ENCODE measurements at regions not wholly inside any gene's neighbourhood (a gene's known extent, or its start where the extent isn't known, plus 50 kb on each side); places are given as distances from the start of the nearest gene placed in this dataset.

DNA sequence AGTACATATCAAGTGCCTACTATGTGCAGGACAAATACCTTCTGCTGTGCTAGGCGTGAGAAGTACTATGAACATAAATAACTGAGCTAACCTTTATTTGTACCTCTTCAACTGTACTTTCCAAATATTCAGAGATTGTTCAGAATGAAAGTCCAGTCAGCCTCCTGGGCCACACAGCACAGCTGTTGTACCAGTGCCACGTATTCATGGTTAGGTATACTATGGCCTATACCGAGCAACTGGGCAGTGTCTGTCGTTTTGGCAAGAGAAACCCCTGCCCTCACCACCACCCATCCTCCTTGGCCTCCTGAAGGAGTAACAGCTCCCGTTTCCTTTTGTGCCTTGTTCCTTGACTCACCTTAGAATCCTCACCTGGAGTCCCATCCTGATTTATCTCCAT, 53.0 kb downstream of the RASSF10 start:
- no peak overlapping the region for H3K27ac Mint-ChIP-seq
- intact Hi-C loops (cut with micrococcal nuclease), result no loop called here
- H3K4me1 Mint-ChIP-seq (ENCODE audit: low read depth), result no peaks in the 10 kb centered on the region
- peaks cover 6% of the 10 kb centered on the region for H3K9me3 Mint-ChIP-seq
- no peaks in the 10 kb centered on the region for H3K27me3 Mint-ChIP-seq (ENCODE audit: insufficient read depth)
- no peak for DNase-seq (ENCODE audit: low spot score)
- no peaks in the 10 kb centered on the region for H3K36me3 Mint-ChIP-seq (ENCODE audit: low read depth)
- H3K4me3 Mint-ChIP-seq, result no peak overlapping the region

GRCh38 chr11:13064593-13064992, 55.5 kb downstream of the RASSF10 start:
- Mint-ChIP-seq H3K4me3 (no peak overlapping the region), H3K27ac (no peak overlapping the region), H3K27me3 (ENCODE audit: insufficient read depth) (no peaks in the 10 kb centered on the region), H3K4me1 (ENCODE audit: low read depth) (no peaks in the 10 kb centered on the region), H3K9me3 (peaks cover 6% of the 10 kb centered on the region), H3K36me3 (ENCODE audit: low read depth) (no peaks in the 10 kb centered on the region)
- intact Hi-C loops (cut with micrococcal nuclease), result no loop called here
- no peak for DNase-seq (ENCODE audit: low spot score)

GRCh38 chr11:13065200-13065787, 56.2 kb downstream of the RASSF10 start:
- DNase-seq (ENCODE audit: low spot score), result no peak

DNA sequence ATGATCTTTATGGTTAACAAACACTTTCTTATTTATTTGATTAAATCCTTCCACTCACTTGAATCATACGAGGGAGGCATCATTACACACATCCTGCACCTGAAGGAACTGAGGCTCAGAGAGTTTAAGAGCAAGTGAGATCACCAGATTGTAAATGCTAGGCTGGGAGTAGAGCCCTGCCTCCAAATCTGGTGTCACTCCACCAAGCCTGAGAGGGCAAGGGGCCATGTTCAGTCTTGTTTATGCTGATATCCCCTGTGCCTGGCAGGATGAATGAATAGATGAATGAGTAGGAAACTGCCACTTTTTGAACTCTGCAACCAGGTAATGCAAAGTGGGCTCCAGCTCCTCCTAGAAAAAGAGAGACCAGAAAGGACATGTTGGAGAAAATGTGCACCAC, 59.1 kb downstream of the RASSF10 start:
- no peak overlapping the region for H3K4me3 Mint-ChIP-seq
- no peaks in the 10 kb centered on the region for H3K36me3 Mint-ChIP-seq (ENCODE audit: low read depth)
- no peaks in the 10 kb centered on the region for H3K4me1 Mint-ChIP-seq (ENCODE audit: low read depth)
- no peaks in the 10 kb centered on the region for H3K9me3 Mint-ChIP-seq
- no peaks in the 10 kb centered on the region for H3K27me3 Mint-ChIP-seq (ENCODE audit: insufficient read depth)
- no peak for DNase-seq (ENCODE audit: low spot score)
- intact Hi-C loops (cut with micrococcal nuclease), result no loop called here
- no peak overlapping the region for H3K27ac Mint-ChIP-seq

More at GRCh38 chr11:13065200-13065787, 56.2 kb downstream of the RASSF10 start:
- Mint-ChIP-seq H3K27me3 (ENCODE audit: insufficient read depth) (no peaks in the 10 kb centered on the region), H3K36me3 (ENCODE audit: low read depth) (no peaks in the 10 kb centered on the region), H3K9me3 (peaks cover 6% of the 10 kb centered on the region), H3K27ac (no peak overlapping the region), H3K4me3 (no peak overlapping the region), H3K4me1 (ENCODE audit: low read depth) (no peaks in the 10 kb centered on the region)
- intact Hi-C loops (cut with micrococcal nuclease), result no loop called here

DNA sequence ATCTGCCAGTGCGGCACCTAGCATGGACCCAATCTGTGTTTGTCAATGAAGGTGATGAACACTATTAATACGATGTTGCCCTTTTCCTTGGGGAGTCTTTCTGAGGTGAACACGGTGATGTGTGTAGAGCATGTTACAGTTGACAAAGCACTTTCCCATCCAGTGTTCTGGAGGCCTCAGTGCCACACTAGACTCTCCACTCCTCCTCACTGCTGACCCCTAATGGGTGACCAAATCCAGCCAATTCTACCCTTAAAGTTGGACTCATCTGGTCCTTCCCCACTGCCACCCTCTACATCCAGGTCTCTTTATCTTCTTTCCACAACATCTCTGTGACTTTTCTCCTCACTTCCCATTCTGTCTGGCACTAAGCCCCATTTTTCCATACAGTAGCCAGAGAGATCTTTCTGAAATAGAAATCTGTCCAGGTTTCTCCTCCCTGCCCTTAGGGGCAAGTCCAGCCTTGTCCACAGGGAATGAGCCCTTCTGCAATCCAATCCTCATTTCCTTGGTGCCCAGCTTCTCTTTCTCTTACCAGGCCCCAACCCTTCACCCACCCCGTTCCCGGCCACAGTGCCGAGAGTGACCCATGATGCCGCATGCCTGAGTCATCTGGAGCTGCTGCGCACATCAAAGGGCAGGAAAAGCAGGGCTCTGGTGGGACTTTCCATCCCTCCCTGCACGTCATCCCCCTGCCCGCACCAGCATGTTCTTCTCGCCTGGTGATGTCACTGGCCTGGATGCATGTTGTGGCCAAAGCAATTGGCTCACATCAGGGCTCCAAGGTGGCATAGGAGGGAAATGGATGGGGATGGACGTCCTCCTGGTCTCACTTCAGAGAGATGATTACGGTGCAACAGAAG, 64.2 kb downstream of the RASSF10 start:
- DNase-seq (ENCODE audit: low spot score), result no peak
- no peak overlapping the region for H3K4me3 Mint-ChIP-seq

GRCh38 chr11:13074714-13075464, 65.8 kb downstream of the RASSF10 start:
- intact Hi-C loops (cut with micrococcal nuclease), result no loop called here
- Mint-ChIP-seq H3K9me3 (no peaks in the 10 kb centered on the region), H3K4me3 (no peak overlapping the region), H3K27ac (no peak overlapping the region), H3K27me3 (ENCODE audit: insufficient read depth) (peaks cover 9% of the 10 kb centered on the region), H3K4me1 (ENCODE audit: low read depth) (no peaks in the 10 kb centered on the region), H3K36me3 (ENCODE audit: low read depth) (no peaks in the 10 kb centered on the region)
- DNase-seq (ENCODE audit: low spot score), result no peak

More for the DNA sequence above, 64.2 kb downstream of the RASSF10 start:
- no peaks in the 10 kb centered on the region for H3K4me1 Mint-ChIP-seq (ENCODE audit: low read depth)
- no peaks in the 10 kb centered on the region for H3K36me3 Mint-ChIP-seq (ENCODE audit: low read depth)
- H3K27me3 Mint-ChIP-seq (ENCODE audit: insufficient read depth), result peaks cover 5% of the 10 kb centered on the region
- intact Hi-C loops (cut with micrococcal nuclease), result no loop called here
- no peak overlapping the region for H3K27ac Mint-ChIP-seq
- no peaks in the 10 kb centered on the region for H3K9me3 Mint-ChIP-seq

- DNase-seq (ENCODE audit: low spot score), result no peak
- H3K36me3 Mint-ChIP-seq (ENCODE audit: low read depth), result no peaks in the 10 kb centered on the region
- H3K9me3 Mint-ChIP-seq, result no peaks in the 10 kb centered on the region
- peaks cover 9% of the 10 kb centered on the region for H3K27me3 Mint-ChIP-seq (ENCODE audit: insufficient read depth)
- no peaks in the 10 kb centered on the region for H3K4me1 Mint-ChIP-seq (ENCODE audit: low read depth)
- intact Hi-C loops (cut with micrococcal nuclease), result no loop called here
- no peak overlapping the region for H3K4me3 Mint-ChIP-seq
- H3K27ac Mint-ChIP-seq, result no peak overlapping the region
Measured at GRCh38 chr11:13076961-13077360, 67.8 kb downstream of the RASSF10 start.

DNA sequence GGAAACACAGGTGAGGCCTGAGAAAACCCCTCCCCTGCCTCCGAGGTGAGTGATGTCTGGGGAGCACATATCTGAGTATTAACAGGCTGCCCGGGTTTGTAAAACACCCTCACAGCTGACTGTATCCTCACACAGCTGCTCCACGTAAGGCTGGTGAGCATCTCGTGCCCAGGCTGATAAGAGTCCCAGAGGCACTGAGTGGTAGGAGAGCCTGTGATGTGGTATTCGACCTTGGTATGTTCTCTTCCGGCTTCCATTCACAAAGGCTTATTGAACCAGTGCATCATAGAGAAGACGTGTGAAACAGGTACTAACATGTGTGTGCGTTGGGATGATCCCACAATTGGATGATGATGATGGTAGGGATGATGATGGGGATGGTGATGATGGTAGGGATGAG, 71.7 kb downstream of the RASSF10 start:
- DNase-seq (ENCODE audit: low spot score), result no peak
- Mint-ChIP-seq H3K36me3 (ENCODE audit: low read depth) (no peaks in the 10 kb centered on the region), H3K27ac (no peak overlapping the region), H3K4me3 (no peak overlapping the region), H3K27me3 (ENCODE audit: insufficient read depth) (peaks cover 9% of the 10 kb centered on the region), H3K9me3 (no peaks in the 10 kb centered on the region), H3K4me1 (ENCODE audit: low read depth) (no peaks in the 10 kb centered on the region)
- intact Hi-C loops (cut with micrococcal nuclease), result no loop called here

GRCh38 chr11:13082588-13082987, 73.5 kb downstream of the RASSF10 start:
- Mint-ChIP-seq H3K4me3 (no peak overlapping the region), H3K9me3 (no peaks in the 10 kb centered on the region), H3K36me3 (ENCODE audit: low read depth) (no peaks in the 10 kb centered on the region), H3K4me1 (ENCODE audit: low read depth) (no peaks in the 10 kb centered on the region), H3K27ac (no peak overlapping the region), H3K27me3 (ENCODE audit: insufficient read depth) (peaks cover 18% of the 10 kb centered on the region)
- intact Hi-C loops (cut with micrococcal nuclease), result no loop called here
- no peak for DNase-seq (ENCODE audit: low spot score)

DNA sequence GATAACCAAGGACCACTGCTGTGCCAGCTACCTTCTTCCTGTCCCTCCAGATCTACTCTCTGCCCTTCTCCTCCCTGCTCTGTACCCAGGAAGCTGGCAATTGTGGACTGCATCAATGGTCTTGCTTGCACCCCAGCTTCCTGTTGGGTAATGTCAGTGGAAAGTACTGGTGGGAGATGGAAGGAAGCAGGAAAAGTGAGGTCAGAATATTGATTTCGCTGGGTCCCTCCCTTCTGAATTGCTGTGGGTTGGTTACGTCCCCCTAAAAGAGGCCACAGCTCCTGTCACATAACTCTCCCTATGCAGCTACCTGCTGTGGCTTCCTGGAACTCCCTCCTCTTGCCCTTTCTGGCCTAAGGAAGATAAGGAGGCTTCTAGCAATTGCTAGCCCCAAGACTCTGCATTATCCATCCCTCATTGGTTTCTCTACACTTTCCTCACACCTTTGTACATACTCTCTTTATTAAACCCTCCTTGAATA, 81.2 kb downstream of the RASSF10 start:
- no peak overlapping the region for H3K27ac Mint-ChIP-seq
- DNase-seq (ENCODE audit: low spot score), result no peak
- intact Hi-C loops (cut with micrococcal nuclease), result no loop called here
- H3K9me3 Mint-ChIP-seq, result peaks cover 4% of the 10 kb centered on the region
- H3K27me3 Mint-ChIP-seq (ENCODE audit: insufficient read depth), result peaks cover 12% of the 10 kb centered on the region
- no peaks in the 10 kb centered on the region for H3K4me1 Mint-ChIP-seq (ENCODE audit: low read depth)
- no peaks in the 10 kb centered on the region for H3K36me3 Mint-ChIP-seq (ENCODE audit: low read depth)
- H3K4me3 Mint-ChIP-seq, result no peak overlapping the region

GRCh38 chr11:13091373-13091772, 82.3 kb downstream of the RASSF10 start:
- Mint-ChIP-seq H3K27me3 (ENCODE audit: insufficient read depth) (peaks cover 14% of the 10 kb centered on the region), H3K36me3 (ENCODE audit: low read depth) (no peaks in the 10 kb centered on the region), H3K4me1 (ENCODE audit: low read depth) (no peaks in the 10 kb centered on the region), H3K4me3 (no peak overlapping the region), H3K9me3 (peaks cover 4% of the 10 kb centered on the region), H3K27ac (no peak overlapping the region)
- DNase-seq (ENCODE audit: low spot score), result no peak
- intact Hi-C loops (cut with micrococcal nuclease), result no loop called here

DNA sequence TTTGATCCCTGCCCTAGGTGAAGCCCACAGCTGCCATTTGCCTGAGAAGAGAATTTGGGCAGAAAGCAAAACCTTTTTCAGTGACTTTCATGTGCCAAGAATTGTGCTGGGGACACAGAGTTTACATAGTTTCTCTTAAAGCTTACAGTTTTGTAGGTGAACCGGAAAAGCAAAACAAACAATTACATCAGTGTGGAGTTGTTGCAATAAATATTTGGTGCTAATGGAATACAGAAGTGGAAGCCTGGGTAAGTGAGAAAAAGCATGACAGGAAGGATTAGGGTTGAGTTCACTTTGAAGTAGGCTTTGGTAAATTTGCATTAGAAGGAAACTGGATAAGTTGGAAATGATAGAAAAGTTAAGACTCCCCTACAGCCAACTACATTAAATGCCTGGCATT, 82.7 kb downstream of the RASSF10 start:
- intact Hi-C loops (cut with micrococcal nuclease), result no loop called here
- Mint-ChIP-seq H3K27me3 (ENCODE audit: insufficient read depth) (peaks cover 14% of the 10 kb centered on the region), H3K9me3 (peaks cover 4% of the 10 kb centered on the region), H3K36me3 (ENCODE audit: low read depth) (no peaks in the 10 kb centered on the region), H3K27ac (no peak overlapping the region), H3K4me3 (no peak overlapping the region), H3K4me1 (ENCODE audit: low read depth) (no peaks in the 10 kb centered on the region)
- DNase-seq (ENCODE audit: low spot score), result no peak
